ENCODE measurements at regions not wholly inside any gene's neighbourhood (a gene's known extent, or its start where the extent isn't known, plus 50 kb on each side); places are given as distances from the start of the nearest gene placed in this dataset.

- no peak for DNase-seq
These were observed 73.9 kb upstream of the C16orf82 start for GRCh38 chr16:26992666-26993349.

- no peak for DNase-seq
These were observed 73.2 kb upstream of the C16orf82 start for GRCh38 chr16:26993511-26993910.

- no peak for DNase-seq
These were observed 72.8 kb upstream of the C16orf82 start for GRCh38 chr16:26993963-26994362.

GRCh38 chr16:26995522-26995921 is 71.2 kb upstream of the C16orf82 start:
- no peak for DNase-seq

- DNase-seq, result no peak
These were observed 61.3 kb upstream of the C16orf82 start for GRCh38 chr16:27005386-27005785.

All from activated effector memory CD4-positive, alpha-beta T cell treated with Interleukin-2 at 50 U/mL for 16 hours (primary cell).